ENCODE measurements at regions not wholly inside any gene's neighbourhood (a gene's known extent, or its start where the extent isn't known, plus 50 kb on each side); places are given as distances from the start of the nearest gene placed in this dataset.

DNA sequence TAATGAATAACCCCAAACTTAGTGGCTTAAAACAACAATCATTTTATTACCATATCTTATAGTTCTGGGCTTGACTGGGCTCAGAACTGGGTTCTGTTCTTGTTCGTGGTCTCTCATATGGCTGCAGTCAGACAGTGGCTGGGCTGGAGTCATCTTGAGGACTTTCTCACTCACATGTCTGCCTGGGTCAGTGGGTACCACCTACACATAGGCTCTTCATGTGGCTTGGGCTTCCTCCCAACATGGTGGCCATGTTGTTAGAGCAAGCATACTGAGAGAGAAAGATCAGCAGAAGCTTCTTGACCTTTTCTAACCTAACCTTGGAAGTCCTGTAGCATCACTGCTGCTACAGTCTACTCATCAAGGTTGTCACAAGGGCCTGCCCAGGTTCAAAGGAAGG is 158.6 kb upstream of the SDK2 start:
- H3K9me3 ChIP-seq (ENCODE audit: low read length): no peaks in the 10 kb centered on the region
- TF ChIP-seq POLR2AphosphoS5 (IDR thresholded peaks at IDR 0.05): no peak
- TF ChIP-seq, protein P1, sequence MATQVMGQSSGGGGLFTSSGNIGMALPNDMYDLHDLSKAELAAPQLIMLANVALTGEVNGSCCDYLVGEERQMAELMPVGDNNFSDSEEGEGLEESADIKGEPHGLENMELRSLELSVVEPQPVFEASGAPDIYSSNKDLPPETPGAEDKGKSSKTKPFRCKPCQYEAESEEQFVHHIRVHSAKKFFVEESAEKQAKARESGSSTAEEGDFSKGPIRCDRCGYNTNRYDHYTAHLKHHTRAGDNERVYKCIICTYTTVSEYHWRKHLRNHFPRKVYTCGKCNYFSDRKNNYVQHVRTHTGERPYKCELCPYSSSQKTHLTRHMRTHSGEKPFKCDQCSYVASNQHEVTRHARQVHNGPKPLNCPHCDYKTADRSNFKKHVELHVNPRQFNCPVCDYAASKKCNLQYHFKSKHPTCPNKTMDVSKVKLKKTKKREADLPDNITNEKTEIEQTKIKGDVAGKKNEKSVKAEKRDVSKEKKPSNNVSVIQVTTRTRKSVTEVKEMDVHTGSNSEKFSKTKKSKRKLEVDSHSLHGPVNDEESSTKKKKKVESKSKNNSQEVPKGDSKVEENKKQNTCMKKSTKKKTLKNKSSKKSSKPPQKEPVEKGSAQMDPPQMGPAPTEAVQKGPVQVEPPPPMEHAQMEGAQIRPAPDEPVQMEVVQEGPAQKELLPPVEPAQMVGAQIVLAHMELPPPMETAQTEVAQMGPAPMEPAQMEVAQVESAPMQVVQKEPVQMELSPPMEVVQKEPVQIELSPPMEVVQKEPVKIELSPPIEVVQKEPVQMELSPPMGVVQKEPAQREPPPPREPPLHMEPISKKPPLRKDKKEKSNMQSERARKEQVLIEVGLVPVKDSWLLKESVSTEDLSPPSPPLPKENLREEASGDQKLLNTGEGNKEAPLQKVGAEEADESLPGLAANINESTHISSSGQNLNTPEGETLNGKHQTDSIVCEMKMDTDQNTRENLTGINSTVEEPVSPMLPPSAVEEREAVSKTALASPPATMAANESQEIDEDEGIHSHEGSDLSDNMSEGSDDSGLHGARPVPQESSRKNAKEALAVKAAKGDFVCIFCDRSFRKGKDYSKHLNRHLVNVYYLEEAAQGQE (IDR thresholded peaks at IDR 0.05; ENCODE audit: borderline replicate concordance): no peak
- TF ChIP-seq RAD21 (conservative IDR thresholded peaks at IDR 0.05): no peak
- TF ChIP-seq, protein P2, sequence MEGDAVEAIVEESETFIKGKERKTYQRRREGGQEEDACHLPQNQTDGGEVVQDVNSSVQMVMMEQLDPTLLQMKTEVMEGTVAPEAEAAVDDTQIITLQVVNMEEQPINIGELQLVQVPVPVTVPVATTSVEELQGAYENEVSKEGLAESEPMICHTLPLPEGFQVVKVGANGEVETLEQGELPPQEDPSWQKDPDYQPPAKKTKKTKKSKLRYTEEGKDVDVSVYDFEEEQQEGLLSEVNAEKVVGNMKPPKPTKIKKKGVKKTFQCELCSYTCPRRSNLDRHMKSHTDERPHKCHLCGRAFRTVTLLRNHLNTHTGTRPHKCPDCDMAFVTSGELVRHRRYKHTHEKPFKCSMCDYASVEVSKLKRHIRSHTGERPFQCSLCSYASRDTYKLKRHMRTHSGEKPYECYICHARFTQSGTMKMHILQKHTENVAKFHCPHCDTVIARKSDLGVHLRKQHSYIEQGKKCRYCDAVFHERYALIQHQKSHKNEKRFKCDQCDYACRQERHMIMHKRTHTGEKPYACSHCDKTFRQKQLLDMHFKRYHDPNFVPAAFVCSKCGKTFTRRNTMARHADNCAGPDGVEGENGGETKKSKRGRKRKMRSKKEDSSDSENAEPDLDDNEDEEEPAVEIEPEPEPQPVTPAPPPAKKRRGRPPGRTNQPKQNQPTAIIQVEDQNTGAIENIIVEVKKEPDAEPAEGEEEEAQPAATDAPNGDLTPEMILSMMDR (IDR thresholded peaks at IDR 0.05; ENCODE audit: poor library complexity, severe bottlenecking): no peak
- no peak for TF ChIP-seq SMC3 (conservative IDR thresholded peaks at IDR 0.05; ENCODE audit: poor library complexity)
- no peak for TF ChIP-seq MXI1 (conservative IDR thresholded peaks at IDR 0.05; ENCODE audit: poor library complexity, severe bottlenecking)
- TF ChIP-seq TAF1 (IDR thresholded peaks at IDR 0.05; ENCODE audit: low read depth): no peak
- TF ChIP-seq EP300 (conservative IDR thresholded peaks at IDR 0.05; ENCODE audit: poor library complexity, severe bottlenecking): no peak
- no peak for TF ChIP-seq EZH2 (IDR thresholded peaks at IDR 0.05; ENCODE audit: borderline replicate concordance, insufficient read depth, low read length, poor library complexity, severe bottlenecking)

DNA sequence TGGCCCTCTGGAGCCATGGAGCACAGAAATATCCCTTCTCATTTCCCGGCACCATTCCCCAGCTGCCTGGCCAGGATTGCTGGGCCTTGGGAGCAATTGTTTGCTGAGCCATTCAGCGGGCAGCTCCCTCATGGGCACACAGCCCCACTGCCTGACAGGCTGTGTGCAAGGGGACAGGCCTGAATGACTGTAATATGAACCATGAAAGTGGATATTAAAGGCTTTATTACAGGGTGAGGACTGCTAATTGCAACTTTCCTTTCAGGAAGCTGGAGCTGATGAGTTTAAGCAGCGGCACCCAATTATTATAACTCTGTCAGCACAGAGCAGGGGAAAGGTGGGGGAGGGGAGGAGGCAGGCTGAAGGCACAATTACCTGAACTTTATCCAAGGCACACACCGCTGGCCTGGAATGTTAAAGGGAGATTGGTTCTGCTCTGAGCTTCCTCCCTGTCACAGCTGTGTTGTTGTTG is 159.8 kb upstream of the SDK2 start:
- H3K4me2 ChIP-seq (ENCODE audit: low read length): no peak overlapping the region
- H3K27ac ChIP-seq (ENCODE audit: low read length): no peak overlapping the region
- no peak overlapping the region for H3K9ac ChIP-seq (ENCODE audit: low read length)
- no peaks in the 10 kb centered on the region for H3K36me3 ChIP-seq (ENCODE audit: insufficient read depth, low read length)
- H3K9me3 ChIP-seq (ENCODE audit: low read length): no peaks in the 10 kb centered on the region
- H2AFZ ChIP-seq (ENCODE audit: low read depth, low read length): no peak overlapping the region
- no peaks in the 10 kb centered on the region for H3K79me2 ChIP-seq (replicated peaks; ENCODE audit: insufficient read depth, low read length)
- H3K4me3 ChIP-seq (ENCODE audit: low read length): no peak overlapping the region
- no peak for TF ChIP-seq TAF1 (IDR thresholded peaks at IDR 0.05; ENCODE audit: low read depth)
- TF ChIP-seq SMC3 (conservative IDR thresholded peaks at IDR 0.05; ENCODE audit: poor library complexity): no peak
- TF ChIP-seq, protein P2 (IDR thresholded peaks at IDR 0.05; ENCODE audit: poor library complexity, severe bottlenecking): no peak
- no peak for TF ChIP-seq MXI1 (conservative IDR thresholded peaks at IDR 0.05; ENCODE audit: poor library complexity, severe bottlenecking)
- no peak for TF ChIP-seq RAD21 (conservative IDR thresholded peaks at IDR 0.05)
- TF ChIP-seq, protein P1 (IDR thresholded peaks at IDR 0.05; ENCODE audit: borderline replicate concordance): no peak
- no peak for TF ChIP-seq POLR2AphosphoS5 (IDR thresholded peaks at IDR 0.05)
- no peak for TF ChIP-seq EP300 (conservative IDR thresholded peaks at IDR 0.05; ENCODE audit: poor library complexity, severe bottlenecking)
- no peak for TF ChIP-seq EZH2 (IDR thresholded peaks at IDR 0.05; ENCODE audit: borderline replicate concordance, insufficient read depth, low read length, poor library complexity, severe bottlenecking)
- no peaks in the 10 kb centered on the region for H3F3A ChIP-seq (ENCODE audit: insufficient read depth, low read length, poor library complexity, severe bottlenecking)
- no peaks in the 10 kb centered on the region for H4K20me1 ChIP-seq (ENCODE audit: insufficient read depth)
- no peaks in the 10 kb centered on the region for H3K27me3 ChIP-seq (ENCODE audit: insufficient read depth, low read depth, low read length)
- H3K9me2 ChIP-seq (ENCODE audit: insufficient read depth, low read length): no peaks in the 10 kb centered on the region

More for the DNA sequence above, 158.6 kb upstream of the SDK2 start:
- H3K4me2 ChIP-seq (ENCODE audit: low read length): no peak overlapping the region
- no peak overlapping the region for H3K9ac ChIP-seq (ENCODE audit: low read length)
- H3K27me3 ChIP-seq (ENCODE audit: insufficient read depth, low read depth, low read length): no peaks in the 10 kb centered on the region
- no peaks in the 10 kb centered on the region for H3F3A ChIP-seq (ENCODE audit: insufficient read depth, low read length, poor library complexity, severe bottlenecking)
- H3K4me3 ChIP-seq (ENCODE audit: low read length): no peak overlapping the region
- no peak overlapping the region for H2AFZ ChIP-seq (ENCODE audit: low read depth, low read length)
- H3K9me2 ChIP-seq (ENCODE audit: insufficient read depth, low read length): no peaks in the 10 kb centered on the region
- H3K27ac ChIP-seq (ENCODE audit: low read length): no peak overlapping the region
- H4K20me1 ChIP-seq (ENCODE audit: insufficient read depth): no peaks in the 10 kb centered on the region
- no peaks in the 10 kb centered on the region for H3K36me3 ChIP-seq (ENCODE audit: insufficient read depth, low read length)
- H3K79me2 ChIP-seq (replicated peaks; ENCODE audit: insufficient read depth, low read length): no peaks in the 10 kb centered on the region

All from neural cell (in vitro differentiated cells).